ENCODE measurements at regions not wholly inside any gene's neighbourhood (a gene's known extent, or its start where the extent isn't known, plus 50 kb on each side); places are given as distances from the start of the nearest gene placed in this dataset.

- no peaks in the 10 kb centered on the region for H3K9me3 ChIP-seq (replicated peaks)
- DNase-seq: no peak
- H3K27ac ChIP-seq: no peak overlapping the region
- H3K4me3 ChIP-seq: no peak overlapping the region
- H3K27me3 ChIP-seq: no peaks in the 10 kb centered on the region
- no peaks in the 10 kb centered on the region for H3K36me3 ChIP-seq
- no peaks in the 10 kb centered on the region for H3K4me1 ChIP-seq
Observed at GRCh38 chr12:53824001-53824712, 72.4 kb upstream of the CISTR start.

GRCh38 chr12:53825246-53826081, 73.7 kb upstream of the CISTR start:
- Histone ChIP-seq H3K9me3 (replicated peaks) (no peaks in the 10 kb centered on the region), H3K27ac (no peak overlapping the region), H3K27me3 (no peaks in the 10 kb centered on the region), H3K36me3 (no peaks in the 10 kb centered on the region), H3K4me1 (no peaks in the 10 kb centered on the region), H3K4me3 (no peak overlapping the region)
- DNase-seq: no peak

- H3K9me3 ChIP-seq (replicated peaks): no peaks in the 10 kb centered on the region
- no peaks in the 10 kb centered on the region for H3K36me3 ChIP-seq
- no peaks in the 10 kb centered on the region for H3K4me1 ChIP-seq
- no peak for DNase-seq
- no peak overlapping the region for H3K27ac ChIP-seq
- no peaks in the 10 kb centered on the region for H3K27me3 ChIP-seq
- no peak overlapping the region for H3K4me3 ChIP-seq
Observed at GRCh38 chr12:53827306-53827705, 75.5 kb upstream of the CISTR start.

GRCh38 chr12:53828598-53828997, 76.8 kb upstream of the CISTR start:
- no peaks in the 10 kb centered on the region for H3K27me3 ChIP-seq
- no peaks in the 10 kb centered on the region for H3K9me3 ChIP-seq (replicated peaks)
- no peak for DNase-seq
- no peak overlapping the region for H3K27ac ChIP-seq
- H3K36me3 ChIP-seq: no peaks in the 10 kb centered on the region
- no peaks in the 10 kb centered on the region for H3K4me1 ChIP-seq
- H3K4me3 ChIP-seq: no peak overlapping the region

- H3K27ac ChIP-seq: no peak overlapping the region
- no peaks in the 10 kb centered on the region for H3K4me1 ChIP-seq
- no peaks in the 10 kb centered on the region for H3K36me3 ChIP-seq
- H3K4me3 ChIP-seq: no peak overlapping the region
- H3K27me3 ChIP-seq: no peaks in the 10 kb centered on the region
- H3K9me3 ChIP-seq (replicated peaks): no peaks in the 10 kb centered on the region
- DNase-seq: no peak
Observed at GRCh38 chr12:53829130-53829819, 77.5 kb upstream of the CISTR start.

GRCh38 chr12:53830631-53831030, 78.9 kb upstream of the CISTR start:
- Histone ChIP-seq H3K36me3 (no peaks in the 10 kb centered on the region), H3K9me3 (replicated peaks) (no peaks in the 10 kb centered on the region), H3K4me1 (no peaks in the 10 kb centered on the region), H3K27ac (no peak overlapping the region), H3K27me3 (no peaks in the 10 kb centered on the region), H3K4me3 (no peak overlapping the region)
- DNase-seq: no peak

- Histone ChIP-seq H3K27ac (no peak overlapping the region), H3K4me3 (no peak overlapping the region), H3K27me3 (no peaks in the 10 kb centered on the region), H3K9me3 (replicated peaks) (no peaks in the 10 kb centered on the region), H3K36me3 (no peaks in the 10 kb centered on the region), H3K4me1 (no peaks in the 10 kb centered on the region)
- no peak for DNase-seq
Observed at GRCh38 chr12:53836119-53836655, 84.4 kb upstream of the CISTR start.

GRCh38 chr12:53838978-53839377, 87.2 kb upstream of the CISTR start:
- Histone ChIP-seq H3K4me3 (no peak overlapping the region), H3K27ac (no peak overlapping the region), H3K4me1 (no peaks in the 10 kb centered on the region), H3K9me3 (replicated peaks) (no peaks in the 10 kb centered on the region), H3K36me3 (no peaks in the 10 kb centered on the region), H3K27me3 (no peaks in the 10 kb centered on the region)
- DNase-seq: no peak

- no peak for DNase-seq
- no peaks in the 10 kb centered on the region for H3K27me3 ChIP-seq
- no peaks in the 10 kb centered on the region for H3K9me3 ChIP-seq (replicated peaks)
- H3K27ac ChIP-seq: no peak overlapping the region
- H3K36me3 ChIP-seq: no peaks in the 10 kb centered on the region
- peaks cover 2% of the 10 kb centered on the region; the same call in 1 of the 2 replicates for H3K4me1 ChIP-seq
- no peak overlapping the region for H3K4me3 ChIP-seq
Observed at GRCh38 chr12:53840316-53840715, 88.5 kb upstream of the CISTR start.

- no peaks in the 10 kb centered on the region for H3K27me3 ChIP-seq
Observed at GRCh38 chr12:53842686-53843085, 90.9 kb upstream of the CISTR start.

GRCh38 chr12:53843545-53843944, 91.8 kb upstream of the CISTR start:
- no peaks in the 10 kb centered on the region for H3K36me3 ChIP-seq
- no peaks in the 10 kb centered on the region for H3K27me3 ChIP-seq
- DNase-seq: no peak

More at GRCh38 chr12:53842686-53843085, 90.9 kb upstream of the CISTR start:
- no peak overlapping the region for H3K4me3 ChIP-seq
- no peak overlapping the region for H3K27ac ChIP-seq
- no peak for DNase-seq
- H3K36me3 ChIP-seq: no peaks in the 10 kb centered on the region
- H3K4me1 ChIP-seq: peaks cover 4% of the 10 kb centered on the region; the same call in 1 of the 2 replicates
- H3K9me3 ChIP-seq (replicated peaks): no peaks in the 10 kb centered on the region

GRCh38 chr12:53844994-53845844, 93.4 kb upstream of the HOXC13 start:
- Histone ChIP-seq H3K4me3 (no peak overlapping the region), H3K27ac (no peak overlapping the region), H3K27me3 (no peaks in the 10 kb centered on the region), H3K9me3 (replicated peaks) (no peaks in the 10 kb centered on the region), H3K36me3 (no peaks in the 10 kb centered on the region), H3K4me1 (peaks cover 4% of the 10 kb centered on the region; the same call in 1 of the 2 replicates)
- DNase-seq: no peak

More at GRCh38 chr12:53843545-53843944, 91.8 kb upstream of the CISTR start:
- no peak overlapping the region for H3K4me3 ChIP-seq
- no peak overlapping the region for H3K27ac ChIP-seq
- H3K4me1 ChIP-seq: peaks cover 4% of the 10 kb centered on the region; the same call in 1 of the 2 replicates
- no peaks in the 10 kb centered on the region for H3K9me3 ChIP-seq (replicated peaks)

GRCh38 chr12:53845932-53846331, 92.7 kb upstream of the HOXC13 start:
- Histone ChIP-seq H3K36me3 (no peaks in the 10 kb centered on the region), H3K9me3 (replicated peaks) (no peaks in the 10 kb centered on the region), H3K27me3 (no peaks in the 10 kb centered on the region), H3K4me1 (peaks cover 4% of the 10 kb centered on the region; the same call in 1 of the 2 replicates), H3K4me3 (no peak overlapping the region), H3K27ac (no peak overlapping the region)
- no peak for DNase-seq

GRCh38 chr12:53849113-53849512, 89.5 kb upstream of the HOXC13 start:
- no peak overlapping the region for H3K4me3 ChIP-seq
- H3K36me3 ChIP-seq: no peaks in the 10 kb centered on the region

More at GRCh38 chr12:53849113-53849512, 89.5 kb upstream of the HOXC13 start:
- DNase-seq: no peak
- Histone ChIP-seq H3K4me1 (peaks cover 4% of the 10 kb centered on the region; the same call in 1 of the 2 replicates), H3K9me3 (replicated peaks) (no peaks in the 10 kb centered on the region), H3K27me3 (no peaks in the 10 kb centered on the region), H3K27ac (no peak overlapping the region)
